CD4-positive, alpha-beta T cell (primary cell): ENCODE measurements at regions not wholly inside any gene's neighbourhood (a gene's known extent, or its start where the extent isn't known, plus 50 kb on each side); places are given as distances from the start of the nearest gene placed in this dataset.

ENCODE experiments used
- ATAC-seq: fragments of 200-7000 bp; cut with Tn5 transposase; one replicate; pipeline ENCODE4 v1.10.0; 2022; ENCODE audit warnings: mild to moderate bottlenecking; ENCODE audit not compliant: poor library complexity
- CTCF ChIA-PET: fragments of 350-600 bp; sonication (Branson Sonifier 250); formaldehyde crosslinking; loops from one replicate; lab custom pipeline; 2021; ENCODE audit warnings: antibody characterized with exemption, inconsistent platforms; lab: Charles Lee
- POLR2A ChIA-PET: fragments of 350-600 bp; sonication (Branson Sonifier 250); formaldehyde crosslinking; loops from one replicate; lab custom pipeline; 2021; ENCODE audit warnings: antibody characterized with exemption, inconsistent platforms; lab: Charles Lee
- DNase-seq, 14 experiments: peaks; one replicate each; pipeline ENCODE4 v3.0.0-alpha.2; 2013 to 2020; ENCODE audit warnings: mixed read lengths in 2 of 14
- H3K27ac ChIP-seq, 2 donors: one replicate each; pipeline versions ENCODE4 v1.5.1 to v1.7.0; 2013; ENCODE audit warnings: low read length in 2 of 2, low read depth in 1 of 2, mild to moderate bottlenecking in 1 of 2
- H3K27me3 ChIP-seq, 2 experiments: 1 replicate in 1 of 2; 2 replicates in 1 of 2; pipeline versions ENCODE4 v1.6.1 to v1.7.0; 2013; ENCODE audit warnings: low read length in 2 of 2, control low read depth in 1 of 2, mild to moderate bottlenecking in 1 of 2, moderate library complexity in 1 of 2; ENCODE audit not compliant: insufficient read depth in 2 of 2, control insufficient read depth in 1 of 2
- H3K36me3 ChIP-seq: one replicate; pipeline ENCODE4 v1.6.1; 2013; ENCODE audit warnings: low read length, control low read depth; ENCODE audit not compliant: insufficient read depth
- H3K4me1 ChIP-seq: one replicate; pipeline ENCODE4 v1.6.1; 2013; ENCODE audit warnings: low read length, control low read depth; ENCODE audit not compliant: insufficient read depth
- H3K4me3 ChIP-seq: one replicate; pipeline ENCODE4 v1.5.1; 2013; ENCODE audit warnings: mild to moderate bottlenecking, low read length, moderate library complexity
- H3K9me3 ChIP-seq, 2 experiments: 1 replicate in 1 of 2; 2 replicates in 1 of 2; pipeline versions ENCODE4 v1.6.1 to v1.7.0; 2013; ENCODE audit warnings: low read length in 2 of 2, mild to moderate bottlenecking in 2 of 2, control low read depth in 1 of 2, moderate library complexity in 1 of 2; ENCODE audit not compliant: control insufficient read depth in 1 of 2, insufficient read depth in 1 of 2
- H3K27ac Mint-ChIP-seq: one replicate; pipeline ENCODE4 v1.8.0; 2020; ENCODE audit warnings: mixed read lengths
- H3K27me3 Mint-ChIP-seq: one replicate; pipeline ENCODE4 v1.8.0; 2021; ENCODE audit warnings: mixed read lengths
- H3K36me3 Mint-ChIP-seq: one replicate; pipeline ENCODE4 v1.8.0; 2021; ENCODE audit warnings: low read depth, mixed read lengths
- H3K4me1 Mint-ChIP-seq: one replicate; pipeline ENCODE4 v1.8.0; 2021; ENCODE audit warnings: low read depth, mixed read lengths
- H3K4me3 Mint-ChIP-seq: one replicate; pipeline ENCODE4 v1.8.0; 2020; ENCODE audit warnings: mild to moderate bottlenecking, mixed read lengths
- H3K9me3 Mint-ChIP-seq: one replicate; pipeline ENCODE4 v1.8.0; 2020; ENCODE audit warnings: mixed read lengths
- CTCF ChIP-seq: fragments of 200-600 bp; IDR thresholded peaks from one replicate; pipeline ENCODE4 v1.8.0; 2022; ENCODE audit warnings: antibody characterized with exemption, mild to moderate bottlenecking
- intact Hi-C, 2 experiments: fragments of 100-400 bp; cut with DNase I in 1 of 2; cut with micrococcal nuclease in 1 of 2; formaldehyde crosslinking; loops; one replicate each; pipeline versions ENCODE4 v1.15.1 to v1.9.0; 2023 to 2025; cut with DNase I, micrococcal nuclease

GRCh38 chr12:126193190-126193589 is 1128.0 kb downstream of the AACS start:
- ATAC-seq, result no peak
- no peaks in the 10 kb centered on the region for H3K36me3 Mint-ChIP-seq
- H3K4me1 ChIP-seq, result no peaks in the 10 kb centered on the region

GRCh38 chr12:126196263-126196662 is 1131.0 kb downstream of the AACS start:
- CTCF ChIA-PET, result no interaction called here
- H3K9me3 Mint-ChIP-seq, result peaks cover 2% of the 10 kb centered on the region
- H3K27me3 ChIP-seq, result no peaks in the 10 kb centered on the region
- no peak for TF ChIP-seq CTCF
- ATAC-seq (no peak), DNase-seq (no peak)
- POLR2A ChIA-PET, result no interaction called here
- no peaks in the 10 kb centered on the region for H3K36me3 Mint-ChIP-seq
- intact Hi-C loops, result no loop called here
- H3K4me1 ChIP-seq, result no peaks in the 10 kb centered on the region
- no peaks in the 10 kb centered on the region for H3K4me1 Mint-ChIP-seq
- H3K9me3 ChIP-seq, result peaks cover 0 to 17% of the 10 kb centered on the region in 2 experiments
- H3K27ac Mint-ChIP-seq, result no peak overlapping the region
- no peak overlapping the region for H3K4me3 ChIP-seq
- H3K27ac ChIP-seq, result no peak overlapping the region
- peaks cover 9% of the 10 kb centered on the region for H3K27me3 Mint-ChIP-seq
- no peak overlapping the region for H3K4me3 Mint-ChIP-seq
- no peaks in the 10 kb centered on the region for H3K36me3 ChIP-seq

More at GRCh38 chr12:126193190-126193589, 1128.0 kb downstream of the AACS start:
- no peak for TF ChIP-seq CTCF
- no peak overlapping the region for H3K27ac ChIP-seq
- no peak overlapping the region for H3K4me3 Mint-ChIP-seq
- peaks cover 0 to 25% of the 10 kb centered on the region in 2 experiments for H3K9me3 ChIP-seq
- H3K9me3 Mint-ChIP-seq, result peaks cover 2% of the 10 kb centered on the region
- no peak overlapping the region for H3K27ac Mint-ChIP-seq
- H3K27me3 Mint-ChIP-seq, result peaks cover 32% of the 10 kb centered on the region
- H3K36me3 ChIP-seq, result no peaks in the 10 kb centered on the region
- intact Hi-C loops, result no loop called here
- H3K4me1 Mint-ChIP-seq, result no peaks in the 10 kb centered on the region
- H3K27me3 ChIP-seq, result peaks cover 5 to 8% of the 10 kb centered on the region in 2 experiments
- POLR2A ChIA-PET, result no interaction called here
- CTCF ChIA-PET, result no interaction called here
- DNase-seq, result no peak
- no peak overlapping the region for H3K4me3 ChIP-seq

- no peaks in the 10 kb centered on the region for H3K27me3 ChIP-seq
- H3K9me3 ChIP-seq, result peaks cover 0 to 5% of the 10 kb centered on the region in 2 experiments
- DNase-seq (no peak), ATAC-seq (no peak)
- H3K27ac ChIP-seq, result no peak overlapping the region
- TF ChIP-seq CTCF, result no peak
- ChIA-PET POLR2A (no interaction called here), CTCF (no interaction called here)
- intact Hi-C loops, result no loop called here
- Mint-ChIP-seq H3K4me3 (no peak overlapping the region), H3K36me3 (no peaks in the 10 kb centered on the region), H3K27ac (no peak overlapping the region), H3K9me3 (peaks cover 2% of the 10 kb centered on the region), H3K4me1 (no peaks in the 10 kb centered on the region), H3K27me3 (peaks cover 2% of the 10 kb centered on the region)
- H3K4me3 ChIP-seq, result no peak overlapping the region
- no peaks in the 10 kb centered on the region for H3K4me1 ChIP-seq
- H3K36me3 ChIP-seq, result no peaks in the 10 kb centered on the region
Observed at GRCh38 chr12:126198516-126198915, 1133.3 kb downstream of the AACS start.
